Progenitor cell of endocrine pancreas (in vitro differentiated cells): ENCODE measurements at regions not wholly inside any gene's neighbourhood (a gene's known extent, or its start where the extent isn't known, plus 50 kb on each side); places are given as distances from the start of the nearest gene placed in this dataset.
"Not testable (repeated sequence)": the region's sequence is repeated elsewhere in the genome, so short reads cannot be mapped to it uniquely, and the experiment has no call there.

Experiments
- DNase-seq: peaks from one replicate; pipeline ENCODE4 v3.0.0; 2021; ENCODE audit warnings: low spot score; ENCODE audit not compliant: unreplicated experiment
- H3K27ac Mint-ChIP-seq: 2 replicates; pipeline ENCODE4 v1.8.0; 2021; ENCODE audit warnings: mild to moderate bottlenecking, moderate library complexity, mixed read lengths
- H3K27me3 Mint-ChIP-seq: 2 replicates; pipeline ENCODE4 v1.8.0; 2021; ENCODE audit warnings: mixed read lengths
- H3K36me3 Mint-ChIP-seq: 2 replicates; pipeline ENCODE4 v1.8.0; 2022; ENCODE audit warnings: mixed read lengths; ENCODE audit not compliant: insufficient read depth
- H3K4me1 Mint-ChIP-seq: 2 replicates; pipeline ENCODE4 v1.8.0; 2021; ENCODE audit warnings: low read depth, mixed read lengths
- H3K4me3 Mint-ChIP-seq: 2 replicates; pipeline ENCODE4 v1.8.0; 2021; ENCODE audit warnings: low read depth, mild to moderate bottlenecking, moderate library complexity, mixed read lengths
- H3K9me3 Mint-ChIP-seq: 2 replicates; pipeline ENCODE4 v1.8.0; 2021; ENCODE audit warnings: low read depth, mixed read lengths
- TF ChIP-seq, protein P1 (sequence below): fragments of 200-600 bp; sonication (generic); IDR thresholded peaks from one replicate; pipeline ENCODE4 v1.5.0; 2021; ENCODE audit warnings: antibody characterized with exemption, mild to moderate bottlenecking; ENCODE audit not compliant: unreplicated experiment

DNA sequence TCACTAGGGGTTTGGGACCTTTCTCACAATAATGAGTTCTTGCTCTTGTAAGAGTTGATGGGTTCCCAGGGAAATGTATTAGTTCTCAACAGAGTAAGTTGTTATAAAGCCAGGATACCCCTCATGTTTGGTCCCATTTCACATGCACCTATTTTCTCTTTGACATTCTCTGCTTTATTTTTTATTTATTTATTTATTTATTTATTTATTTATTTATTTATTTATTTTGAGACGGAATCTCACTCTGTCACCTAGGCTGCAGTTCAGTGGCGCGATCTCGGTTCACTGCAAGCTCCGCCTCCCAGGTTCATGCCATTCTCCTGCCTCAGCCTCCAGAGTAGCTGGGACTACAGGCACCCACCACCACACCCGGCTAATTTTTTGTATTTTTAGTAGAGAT lies 52.2 kb downstream of the ACTRT1 start:
- peaks cover 36% of the 10 kb centered on the region for H3K9me3 Mint-ChIP-seq
- H3K27me3 Mint-ChIP-seq, H3K4me3 Mint-ChIP-seq, H3K36me3 Mint-ChIP-seq, DNase-seq, H3K27ac Mint-ChIP-seq, H3K4me1 Mint-ChIP-seq: not testable (repeated sequence)

DNA sequence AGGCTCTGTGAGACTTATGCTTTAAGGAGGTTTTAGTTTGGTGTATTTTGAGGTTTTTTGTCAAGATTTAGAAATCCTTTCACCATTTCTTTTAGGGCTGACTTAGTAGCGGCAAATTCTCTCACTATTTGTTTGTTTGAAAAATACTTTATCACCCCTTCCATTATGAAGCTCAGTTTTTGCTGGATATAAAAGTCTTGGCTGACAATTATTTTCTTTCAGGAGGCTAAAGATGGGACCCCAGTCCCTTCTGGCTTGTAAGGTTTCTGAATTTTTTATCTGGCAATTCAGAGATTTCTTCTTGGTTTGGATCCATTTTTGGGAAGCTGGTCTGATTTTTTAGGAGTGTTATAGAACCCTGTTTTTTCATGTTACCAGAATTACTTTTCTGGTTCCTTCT lies 88.5 kb downstream of the ACTRT1 start:
- DNase-seq = no peak
- Mint-ChIP-seq H3K4me3 (no peak overlapping the region), H3K36me3 (no peaks in the 10 kb centered on the region), H3K27me3 (no peaks in the 10 kb centered on the region), H3K4me1 (no peaks in the 10 kb centered on the region), H3K9me3 (peaks cover 38% of the 10 kb centered on the region), H3K27ac (no peak overlapping the region)
- TF ChIP-seq, protein P1, sequence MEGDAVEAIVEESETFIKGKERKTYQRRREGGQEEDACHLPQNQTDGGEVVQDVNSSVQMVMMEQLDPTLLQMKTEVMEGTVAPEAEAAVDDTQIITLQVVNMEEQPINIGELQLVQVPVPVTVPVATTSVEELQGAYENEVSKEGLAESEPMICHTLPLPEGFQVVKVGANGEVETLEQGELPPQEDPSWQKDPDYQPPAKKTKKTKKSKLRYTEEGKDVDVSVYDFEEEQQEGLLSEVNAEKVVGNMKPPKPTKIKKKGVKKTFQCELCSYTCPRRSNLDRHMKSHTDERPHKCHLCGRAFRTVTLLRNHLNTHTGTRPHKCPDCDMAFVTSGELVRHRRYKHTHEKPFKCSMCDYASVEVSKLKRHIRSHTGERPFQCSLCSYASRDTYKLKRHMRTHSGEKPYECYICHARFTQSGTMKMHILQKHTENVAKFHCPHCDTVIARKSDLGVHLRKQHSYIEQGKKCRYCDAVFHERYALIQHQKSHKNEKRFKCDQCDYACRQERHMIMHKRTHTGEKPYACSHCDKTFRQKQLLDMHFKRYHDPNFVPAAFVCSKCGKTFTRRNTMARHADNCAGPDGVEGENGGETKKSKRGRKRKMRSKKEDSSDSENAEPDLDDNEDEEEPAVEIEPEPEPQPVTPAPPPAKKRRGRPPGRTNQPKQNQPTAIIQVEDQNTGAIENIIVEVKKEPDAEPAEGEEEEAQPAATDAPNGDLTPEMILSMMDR = no peak

DNA sequence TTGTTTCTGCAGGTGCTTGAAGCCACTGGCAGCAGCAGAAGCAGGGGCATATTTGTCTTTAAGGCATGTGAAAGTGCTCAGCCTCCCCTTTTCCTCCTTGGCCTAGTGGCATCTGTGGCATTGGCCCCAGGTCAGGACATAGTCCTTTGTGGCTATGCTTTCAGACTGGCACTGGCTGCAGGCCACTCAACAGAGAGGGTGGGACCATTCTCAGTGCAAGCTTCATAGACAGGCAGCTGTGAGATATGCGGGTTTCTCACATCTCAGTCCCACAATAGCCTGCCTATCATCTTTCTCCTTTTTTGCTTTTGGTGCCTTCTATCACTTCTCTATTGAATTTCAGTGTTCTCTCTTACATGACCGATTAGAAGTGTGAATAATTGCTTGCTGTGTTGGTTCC lies 104.8 kb downstream of the ACTRT1 start:
- no peaks in the 10 kb centered on the region for H3K36me3 Mint-ChIP-seq
- TF ChIP-seq, protein P1 = no peak
- H3K9me3 Mint-ChIP-seq = peaks cover 19% of the 10 kb centered on the region
- H3K27me3 Mint-ChIP-seq = no peaks in the 10 kb centered on the region
- H3K4me3 Mint-ChIP-seq = no peak overlapping the region
- no peak for DNase-seq
- no peak overlapping the region for H3K27ac Mint-ChIP-seq
- peaks cover 4% of the 10 kb centered on the region for H3K4me1 Mint-ChIP-seq

DNA sequence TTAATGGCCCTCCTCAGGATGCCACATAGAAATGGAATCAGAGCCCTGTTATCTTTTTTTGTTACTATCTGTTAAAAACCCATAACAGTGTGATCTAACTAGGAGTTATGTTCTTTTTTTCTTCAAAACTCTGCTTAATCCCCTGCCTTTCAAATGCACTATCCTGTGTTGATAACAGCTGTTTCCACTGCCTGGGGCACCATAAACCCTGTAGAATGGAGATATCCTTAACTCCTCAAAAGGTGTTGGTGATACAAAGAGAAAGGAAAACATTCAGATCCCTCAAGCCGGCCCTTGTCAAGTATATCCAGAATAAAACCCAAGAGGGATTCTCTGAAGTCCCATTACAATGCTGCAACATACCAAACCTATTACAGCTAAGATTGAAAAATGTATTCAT lies 108.6 kb downstream of the ACTRT1 start:
- H3K27me3 Mint-ChIP-seq = no peaks in the 10 kb centered on the region
- peaks cover 12% of the 10 kb centered on the region for H3K9me3 Mint-ChIP-seq
- TF ChIP-seq, protein P1 = no peak
- no peak overlapping the region for H3K27ac Mint-ChIP-seq
- H3K36me3 Mint-ChIP-seq = no peaks in the 10 kb centered on the region
- DNase-seq = no peak
- H3K4me3 Mint-ChIP-seq = no peak overlapping the region
- H3K4me1 Mint-ChIP-seq = peaks cover 3% of the 10 kb centered on the region

DNA sequence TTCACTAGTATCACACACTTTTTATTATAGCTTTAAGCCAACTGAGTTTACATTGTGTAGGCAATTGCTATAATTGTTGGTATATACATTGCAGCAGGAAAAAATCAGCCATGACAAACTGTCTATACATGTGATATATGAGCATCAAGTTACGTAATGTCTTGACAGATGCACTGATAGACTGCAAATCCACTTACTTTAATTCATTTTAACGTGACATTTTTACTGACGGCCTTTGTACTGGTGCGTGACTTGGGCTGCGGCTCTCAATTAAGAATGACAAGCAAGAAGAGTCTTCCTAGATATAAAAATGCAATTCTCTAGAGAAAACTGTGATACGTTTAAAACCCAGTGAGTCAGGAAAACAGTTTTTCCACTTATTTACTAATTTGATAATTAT lies 143.8 kb downstream of the ACTRT1 start:
- Mint-ChIP-seq H3K36me3 (no peaks in the 10 kb centered on the region), H3K27me3 (no peaks in the 10 kb centered on the region), H3K4me3 (no peak overlapping the region), H3K9me3 (peaks cover 31% of the 10 kb centered on the region), H3K27ac (no peak overlapping the region), H3K4me1 (no peaks in the 10 kb centered on the region)
- no peak for DNase-seq
- TF ChIP-seq, protein P1 = no peak

DNA sequence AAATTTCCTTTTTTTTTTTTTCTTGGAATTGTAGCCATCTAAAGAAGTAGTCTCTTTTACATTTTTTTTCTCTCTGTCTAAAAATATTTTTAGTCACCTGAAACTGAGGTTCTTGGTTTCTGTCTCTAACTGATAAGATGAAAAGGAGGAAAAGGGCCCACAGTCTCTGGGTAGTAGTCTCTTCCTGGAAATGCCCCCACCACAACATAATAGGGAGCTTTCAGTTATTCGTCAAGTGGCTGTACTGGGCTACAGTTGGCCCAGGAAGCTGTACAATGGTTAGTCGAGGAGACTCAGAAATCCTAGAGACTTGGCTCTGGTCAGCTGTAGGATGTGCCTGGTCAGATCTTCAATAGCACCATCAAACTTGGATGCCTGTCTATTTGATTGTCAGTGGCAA lies 163.4 kb downstream of the ACTRT1 start:
- Mint-ChIP-seq H3K4me1 (no peaks in the 10 kb centered on the region), H3K27me3 (no peaks in the 10 kb centered on the region), H3K4me3 (no peak overlapping the region), H3K36me3 (no peaks in the 10 kb centered on the region), H3K27ac (no peak overlapping the region), H3K9me3 (peaks cover 30% of the 10 kb centered on the region)
- no peak for DNase-seq
- TF ChIP-seq, protein P1 = no peak
